GM23248 (cell line): ENCODE measurements at regions not wholly inside any gene's neighbourhood (a gene's known extent, or its start where the extent isn't known, plus 50 kb on each side); places are given as distances from the start of the nearest gene placed in this dataset.

Experiments used
- EZH2 ChIP-seq: fragments of 200-600 bp; sonication (generic); IDR thresholded peaks from 2 replicates; pipeline ENCODE4 v1.6.1; 2018; ENCODE audit warnings: antibody characterized with exemption, mild to moderate bottlenecking; ENCODE audit not compliant: insufficient read depth, poor library complexity, severe bottlenecking
- EZH2phosphoT487 ChIP-seq: fragments of 200-600 bp; sonication (generic); IDR thresholded peaks from 2 replicates; pipeline ENCODE4 v1.6.1; 2018; ENCODE audit warnings: antibody characterized with exemption, moderate library complexity, mild to moderate bottlenecking, low read depth; ENCODE audit not compliant: insufficient read depth

- no peak for TF ChIP-seq EZH2
- TF ChIP-seq EZH2phosphoT487 = no peak
These were observed 284.6 kb upstream of the ANKRD30A start for GRCh38 chr10:36840788-36841187.
